PC-9 (cell line): ENCODE measurements at regions not wholly inside any gene's neighbourhood (a gene's known extent, or its start where the extent isn't known, plus 50 kb on each side); places are given as distances from the start of the nearest gene placed in this dataset.

Experiments
- EZH2 ChIP-seq: fragments of 200-600 bp; sonication (generic); IDR thresholded peaks from 2 replicates; pipeline ENCODE4 v1.8.0; 2017; ENCODE audit warnings: antibody characterized with exemption, low read depth
- TF ChIP-seq, protein P1 (sequence below): fragments of 200-600 bp; sonication (generic); conservative IDR thresholded peaks from 2 replicates; pipeline ENCODE4 v1.6.1; 2017; ENCODE audit warnings: mixed run types, antibody characterized with exemption, mild to moderate bottlenecking, moderate library complexity

GRCh38 chr15:81433462-81433861 lies 59.4 kb upstream of the TMC3 start:
- TF ChIP-seq, protein P1, sequence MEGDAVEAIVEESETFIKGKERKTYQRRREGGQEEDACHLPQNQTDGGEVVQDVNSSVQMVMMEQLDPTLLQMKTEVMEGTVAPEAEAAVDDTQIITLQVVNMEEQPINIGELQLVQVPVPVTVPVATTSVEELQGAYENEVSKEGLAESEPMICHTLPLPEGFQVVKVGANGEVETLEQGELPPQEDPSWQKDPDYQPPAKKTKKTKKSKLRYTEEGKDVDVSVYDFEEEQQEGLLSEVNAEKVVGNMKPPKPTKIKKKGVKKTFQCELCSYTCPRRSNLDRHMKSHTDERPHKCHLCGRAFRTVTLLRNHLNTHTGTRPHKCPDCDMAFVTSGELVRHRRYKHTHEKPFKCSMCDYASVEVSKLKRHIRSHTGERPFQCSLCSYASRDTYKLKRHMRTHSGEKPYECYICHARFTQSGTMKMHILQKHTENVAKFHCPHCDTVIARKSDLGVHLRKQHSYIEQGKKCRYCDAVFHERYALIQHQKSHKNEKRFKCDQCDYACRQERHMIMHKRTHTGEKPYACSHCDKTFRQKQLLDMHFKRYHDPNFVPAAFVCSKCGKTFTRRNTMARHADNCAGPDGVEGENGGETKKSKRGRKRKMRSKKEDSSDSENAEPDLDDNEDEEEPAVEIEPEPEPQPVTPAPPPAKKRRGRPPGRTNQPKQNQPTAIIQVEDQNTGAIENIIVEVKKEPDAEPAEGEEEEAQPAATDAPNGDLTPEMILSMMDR, result no peak
- TF ChIP-seq EZH2, result no peak
